Left ventricle myocardium inferior (tissue), 1 donor: ENCODE measurements at regions not wholly inside any gene's neighbourhood (a gene's known extent, or its start where the extent isn't known, plus 50 kb on each side); places are given as distances from the start of the nearest gene placed in this dataset.

Experiments used
- DNase-seq: peaks from one replicate; pipeline ENCODE4 v3.0.0-alpha.2; 2020
- H3K27ac ChIP-seq: fragments of 200-600 bp; replicated peaks from 2 replicates; pipeline ENCODE4 v1.8.0; 2021
- H3K27me3 ChIP-seq: fragments of 200-600 bp; 2 replicates; pipeline ENCODE4 v1.8.0; 2021; ENCODE audit warnings: low read depth
- H3K36me3 ChIP-seq: fragments of 200-600 bp; 2 replicates; pipeline ENCODE4 v1.8.0; 2021
- H3K4me1 ChIP-seq: fragments of 200-600 bp; 2 replicates; pipeline ENCODE4 v1.8.0; 2021
- H3K4me3 ChIP-seq: fragments of 200-600 bp; 2 replicates; pipeline ENCODE4 v1.8.0; 2021; ENCODE audit warnings: mild to moderate bottlenecking, moderate library complexity
- H3K9me3 ChIP-seq: fragments of 200-600 bp; replicated peaks from 2 replicates; pipeline ENCODE4 v1.8.0; 2021
- CTCF ChIP-seq: fragments of 200-600 bp; IDR thresholded peaks from 2 replicates; pipeline ENCODE4 v1.8.0; 2021; ENCODE audit warnings: antibody characterized with exemption, mild to moderate bottlenecking, borderline replicate concordance
- intact Hi-C: fragments of 100-400 bp; cut with micrococcal nuclease; formaldehyde crosslinking; loops from one replicate; pipeline ENCODE4 v1.11.0; 2022
- donor health status: DM: no; HTN: yes; CAD: no; lungs with severe emphysema.

- Histone ChIP-seq H3K4me3 (no peak overlapping the region), H3K36me3 (no peaks in the 10 kb centered on the region), H3K27ac (no peak overlapping the region), H3K27me3 (no peaks in the 10 kb centered on the region), H3K9me3 (no peaks in the 10 kb centered on the region), H3K4me1 (no peaks in the 10 kb centered on the region)
- TF ChIP-seq CTCF = no peak
- intact Hi-C loops = no loop called here
- DNase-seq = no peak
Observed at GRCh38 chr9:78857373-78858225, 560.7 kb downstream of the PSAT1 start.

GRCh38 chr9:78858266-78858665, 561.3 kb downstream of the PSAT1 start:
- no peak for TF ChIP-seq CTCF
- intact Hi-C loops = no loop called here

GRCh38 chr9:78860801-78861475, 564.0 kb downstream of the PSAT1 start:
- no peak for TF ChIP-seq CTCF
- H3K27me3 ChIP-seq = no peaks in the 10 kb centered on the region
- H3K36me3 ChIP-seq = no peaks in the 10 kb centered on the region
- H3K27ac ChIP-seq = no peak overlapping the region
- no peaks in the 10 kb centered on the region for H3K9me3 ChIP-seq
- H3K4me3 ChIP-seq = no peak overlapping the region
- intact Hi-C loops = no loop called here
- DNase-seq = no peak
- no peaks in the 10 kb centered on the region for H3K4me1 ChIP-seq

More at GRCh38 chr9:78858266-78858665, 561.3 kb downstream of the PSAT1 start:
- Histone ChIP-seq H3K36me3 (no peaks in the 10 kb centered on the region), H3K4me1 (no peaks in the 10 kb centered on the region), H3K27me3 (no peaks in the 10 kb centered on the region), H3K9me3 (no peaks in the 10 kb centered on the region), H3K4me3 (no peak overlapping the region), H3K27ac (no peak overlapping the region)
- DNase-seq = no peak

- Histone ChIP-seq H3K4me1 (no peaks in the 10 kb centered on the region), H3K27me3 (no peaks in the 10 kb centered on the region), H3K4me3 (no peak overlapping the region), H3K9me3 (no peaks in the 10 kb centered on the region), H3K27ac (no peak overlapping the region), H3K36me3 (no peaks in the 10 kb centered on the region)
- no peak for TF ChIP-seq CTCF
- no peak for DNase-seq
- intact Hi-C loops = no loop called here
Observed at GRCh38 chr9:78863531-78863930, 566.6 kb downstream of the PSAT1 start.

- Histone ChIP-seq H3K36me3 (no peaks in the 10 kb centered on the region), H3K4me1 (no peaks in the 10 kb centered on the region), H3K9me3 (no peaks in the 10 kb centered on the region), H3K27ac (no peak overlapping the region), H3K27me3 (no peaks in the 10 kb centered on the region), H3K4me3 (no peak overlapping the region)
- no peak for TF ChIP-seq CTCF
- intact Hi-C loops = no loop called here
- no peak for DNase-seq
Observed at GRCh38 chr9:78865737-78866136, 568.8 kb downstream of the PSAT1 start.
